WERI-Rb-1 (cell line): ENCODE measurements at regions not wholly inside any gene's neighbourhood (a gene's known extent, or its start where the extent isn't known, plus 50 kb on each side); places are given as distances from the start of the nearest gene placed in this dataset.

Experiments used
- DNase-seq: peaks from one replicate; pipeline ENCODE4 v3.0.0-alpha.2; 2020
- H3K27ac ChIP-seq: fragments of 250-450 bp; sonication (Bioruptor Pico); 2 replicates; pipeline ENCODE4 v1.5.1; 2020; ENCODE audit warnings: mild to moderate bottlenecking, moderate library complexity
- H3K27me3 ChIP-seq: fragments of 250-450 bp; sonication (Bioruptor Pico); 2 replicates; pipeline ENCODE4 v1.5.1; 2021; ENCODE audit warnings: mild to moderate bottlenecking, low read depth, moderate library complexity; ENCODE audit not compliant: insufficient read depth, severe bottlenecking
- H3K36me3 ChIP-seq: fragments of 250-450 bp; sonication (Bioruptor Pico); 2 replicates; pipeline ENCODE4 v1.5.1; 2020; ENCODE audit warnings: mild to moderate bottlenecking, moderate library complexity
- H3K4me3 ChIP-seq: 2 replicates; pipeline ENCODE4 v1.5.1; 2011; ENCODE audit warnings: low read depth, mild to moderate bottlenecking, control low read depth, low read length
- H3K9me3 ChIP-seq: fragments of 250-450 bp; sonication (Bioruptor Pico); 2 replicates; pipeline ENCODE4 v1.5.1; 2021; ENCODE audit warnings: mild to moderate bottlenecking, moderate library complexity; ENCODE audit not compliant: severe bottlenecking
- TF ChIP-seq, protein P1 (sequence below): IDR thresholded peaks from 2 replicates; pipeline ENCODE4 v1.5.1; 2011; ENCODE audit warnings: low read depth, mild to moderate bottlenecking, control low read depth, inconsistent platforms, low read length

GRCh38 chr4:186891859-186892486 is 168.3 kb upstream of the FAT1 start:
- TF ChIP-seq, protein P1, sequence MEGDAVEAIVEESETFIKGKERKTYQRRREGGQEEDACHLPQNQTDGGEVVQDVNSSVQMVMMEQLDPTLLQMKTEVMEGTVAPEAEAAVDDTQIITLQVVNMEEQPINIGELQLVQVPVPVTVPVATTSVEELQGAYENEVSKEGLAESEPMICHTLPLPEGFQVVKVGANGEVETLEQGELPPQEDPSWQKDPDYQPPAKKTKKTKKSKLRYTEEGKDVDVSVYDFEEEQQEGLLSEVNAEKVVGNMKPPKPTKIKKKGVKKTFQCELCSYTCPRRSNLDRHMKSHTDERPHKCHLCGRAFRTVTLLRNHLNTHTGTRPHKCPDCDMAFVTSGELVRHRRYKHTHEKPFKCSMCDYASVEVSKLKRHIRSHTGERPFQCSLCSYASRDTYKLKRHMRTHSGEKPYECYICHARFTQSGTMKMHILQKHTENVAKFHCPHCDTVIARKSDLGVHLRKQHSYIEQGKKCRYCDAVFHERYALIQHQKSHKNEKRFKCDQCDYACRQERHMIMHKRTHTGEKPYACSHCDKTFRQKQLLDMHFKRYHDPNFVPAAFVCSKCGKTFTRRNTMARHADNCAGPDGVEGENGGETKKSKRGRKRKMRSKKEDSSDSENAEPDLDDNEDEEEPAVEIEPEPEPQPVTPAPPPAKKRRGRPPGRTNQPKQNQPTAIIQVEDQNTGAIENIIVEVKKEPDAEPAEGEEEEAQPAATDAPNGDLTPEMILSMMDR, result no peak
- DNase-seq, result no peak
- H3K27ac ChIP-seq, result no peak overlapping the region

GRCh38 chr4:186898367-186898766 is 174.7 kb upstream of the FAT1 start:
- no peak for DNase-seq
- no peak overlapping the region for H3K4me3 ChIP-seq
- H3K9me3 ChIP-seq, result peaks cover 2% of the 10 kb centered on the region
- H3K27ac ChIP-seq, result no peak overlapping the region
- TF ChIP-seq, protein P1, result no peak
- H3K36me3 ChIP-seq, result no peaks in the 10 kb centered on the region
- peaks cover 86% of the 10 kb centered on the region for H3K27me3 ChIP-seq

More at GRCh38 chr4:186891859-186892486, 168.3 kb upstream of the FAT1 start:
- Histone ChIP-seq H3K36me3 (no peaks in the 10 kb centered on the region), H3K9me3 (peaks cover 22% of the 10 kb centered on the region), H3K27me3 (peaks cover 90% of the 10 kb centered on the region), H3K4me3 (no peak overlapping the region)

DNA sequence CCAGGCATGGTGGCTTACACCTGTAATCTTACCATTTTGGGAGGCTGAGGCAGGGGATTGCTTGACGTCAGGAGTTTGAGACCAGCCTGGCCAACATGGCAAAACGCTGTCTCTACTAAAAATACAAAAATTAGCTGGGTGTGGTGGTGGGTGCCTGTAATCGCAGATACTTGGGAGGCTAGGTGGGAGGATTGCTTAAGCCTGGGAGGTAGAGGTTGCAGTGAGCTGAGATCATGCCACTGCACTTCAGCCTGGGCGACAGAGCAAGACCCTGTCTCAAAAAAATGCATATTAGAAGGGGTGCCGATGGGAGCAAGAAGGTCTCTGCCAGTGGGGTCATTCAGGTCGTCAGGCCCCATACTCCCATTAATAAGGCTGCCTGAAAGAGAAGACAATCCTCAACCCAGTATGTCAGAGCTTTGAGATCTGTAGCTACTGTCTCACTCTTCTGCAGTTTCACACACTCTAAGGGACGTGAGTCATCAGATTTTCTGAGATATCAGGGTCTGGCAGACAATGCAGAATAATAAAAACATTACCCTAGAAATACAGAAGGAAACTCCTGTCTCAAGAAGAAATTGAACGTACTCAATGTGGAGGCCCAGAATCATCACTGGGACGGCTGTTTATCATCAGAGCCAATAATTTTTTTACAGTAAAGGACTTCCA is 176.7 kb upstream of the FAT1 start:
- H3K36me3 ChIP-seq, result no peaks in the 10 kb centered on the region
- H3K4me3 ChIP-seq, result no peak overlapping the region
- H3K9me3 ChIP-seq, result peaks cover 2% of the 10 kb centered on the region
- no peak overlapping the region for H3K27ac ChIP-seq
- peaks cover 89% of the 10 kb centered on the region for H3K27me3 ChIP-seq
- no peak for DNase-seq
- TF ChIP-seq, protein P1, result no peak

DNA sequence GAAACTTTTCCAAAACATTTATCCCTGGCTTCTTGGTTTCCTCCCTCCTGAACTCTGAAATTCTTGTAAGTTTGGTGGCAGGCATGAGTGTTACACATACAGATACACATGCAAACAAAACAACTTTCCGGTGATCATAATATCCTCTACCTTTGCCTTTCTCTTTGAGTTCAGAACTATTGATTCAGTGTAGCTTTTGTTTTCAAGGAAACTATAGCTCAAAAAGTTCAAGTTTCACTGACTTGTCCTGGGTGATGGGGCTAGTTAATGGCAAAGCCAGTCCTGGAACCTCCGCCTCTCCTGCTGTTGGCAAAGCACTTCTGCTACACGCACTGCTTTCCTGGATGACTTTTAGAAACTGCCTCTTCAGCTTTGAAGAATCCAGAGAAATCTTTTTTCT is 177.3 kb upstream of the FAT1 start:
- H3K36me3 ChIP-seq, result no peaks in the 10 kb centered on the region
- H3K4me3 ChIP-seq, result no peak overlapping the region
- no peak for DNase-seq
- H3K9me3 ChIP-seq, result peaks cover 2% of the 10 kb centered on the region
- peaks cover 89% of the 10 kb centered on the region for H3K27me3 ChIP-seq
- no peak overlapping the region for H3K27ac ChIP-seq
- TF ChIP-seq, protein P1, result no peak

DNA sequence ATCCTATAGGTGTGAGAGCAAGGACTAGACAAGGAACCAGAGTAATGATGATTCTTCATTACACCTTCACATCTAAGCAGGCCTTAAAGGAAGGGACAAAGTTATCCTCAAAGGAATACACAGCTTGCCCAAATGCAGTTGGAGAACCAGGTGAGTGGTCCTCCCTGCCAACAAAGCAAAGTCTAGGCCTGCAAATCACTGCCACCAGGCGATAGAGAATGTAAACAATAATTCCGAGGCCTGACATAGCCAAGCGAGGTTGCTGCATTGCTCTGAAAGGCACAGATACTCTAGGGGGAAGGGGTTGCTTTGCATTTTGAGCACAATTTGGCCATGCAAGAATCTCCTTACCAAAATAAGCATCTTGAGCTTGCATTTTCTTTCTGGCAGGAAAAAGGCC is 178.2 kb upstream of the FAT1 start:
- TF ChIP-seq, protein P1, result no peak
- DNase-seq, result no peak
- Histone ChIP-seq H3K4me3 (no peak overlapping the region), H3K27ac (no peak overlapping the region), H3K36me3 (no peaks in the 10 kb centered on the region), H3K27me3 (peaks cover 89% of the 10 kb centered on the region), H3K9me3 (peaks cover 2% of the 10 kb centered on the region)
